Retinal pigment epithelial cell (primary cell): ENCODE measurements at regions not wholly inside any gene's neighbourhood (a gene's known extent, or its start where the extent isn't known, plus 50 kb on each side); places are given as distances from the start of the nearest gene placed in this dataset.
A peak's percentile ranks its signal among the peaks of the same experiment; 100 is the strongest.

Experiments used
- DNase-seq: peaks from one replicate; pipeline ENCODE4 v3.0.0-alpha.2; 2010; ENCODE audit warnings: low read depth
- H3K4me3 ChIP-seq: 2 replicates; pipeline ENCODE4 v1.5.1; 2011; ENCODE audit warnings: mild to moderate bottlenecking, low read length, control low read depth, moderate library complexity
- CTCF ChIP-seq: conservative IDR thresholded peaks from 2 replicates; pipeline ENCODE4 v1.5.1; 2011; ENCODE audit warnings: low read depth, low read length, control low read depth, inconsistent platforms

- TF ChIP-seq CTCF, result no peak
- no peak overlapping the region for H3K4me3 ChIP-seq
- no peak for DNase-seq
Observed at GRCh38 chr2:188065386-188065785, 226.3 kb upstream of the GULP1 start.

- DNase-seq, result no peak
- no peak overlapping the region for H3K4me3 ChIP-seq
- TF ChIP-seq CTCF, result no peak
Observed at GRCh38 chr2:188068093-188068492, 223.6 kb upstream of the GULP1 start.

- H3K4me3 ChIP-seq, result no peak overlapping the region
- no peak for DNase-seq
- no peak for TF ChIP-seq CTCF
Observed at GRCh38 chr2:188076149-188077056, 215.3 kb upstream of the GULP1 start.

GRCh38 chr2:188077757-188078156 lies 213.9 kb upstream of the GULP1 start:
- no peak overlapping the region for H3K4me3 ChIP-seq
- TF ChIP-seq CTCF, result no peak
- no peak for DNase-seq

GRCh38 chr2:188078534-188078933 lies 213.1 kb upstream of the GULP1 start:
- DNase-seq, result peak; percentile 46
- TF ChIP-seq CTCF, result no peak
- no peak overlapping the region for H3K4me3 ChIP-seq

- DNase-seq, result peak; percentile 59
- H3K4me3 ChIP-seq, result no peak overlapping the region
Observed at GRCh38 chr2:188079196-188079595, 212.5 kb upstream of the GULP1 start.

More at GRCh38 chr2:188079196-188079595, 212.5 kb upstream of the GULP1 start:
- no peak for TF ChIP-seq CTCF
